Esophagus muscularis mucosa (tissue), 4 donors: ENCODE measurements at regions not wholly inside any gene's neighbourhood (a gene's known extent, or its start where the extent isn't known, plus 50 kb on each side); places are given as distances from the start of the nearest gene placed in this dataset.

Source experiments
- DNase-seq: peaks from one replicate; pipeline ENCODE4 v3.0.0-alpha.2; 2017; ENCODE audit errors: extremely low spot score
- H3K27ac ChIP-seq, 4 donors: fragments of 200-600 bp; sonication (generic); replicated peaks in 1 of 4; 1 replicate in 3 of 4; 2 replicates in 1 of 4; pipeline ENCODE4 v1.5.1; 2016 to 2019; ENCODE audit warnings: mild to moderate bottlenecking in 1 of 4
- H3K27me3 ChIP-seq, 4 donors: fragments of 200-600 bp; sonication (generic); one replicate each; pipeline versions ENCODE4 v1.5.1 to v1.6.0; 2016 to 2019
- H3K36me3 ChIP-seq, 4 donors: fragments of 200-600 bp; sonication (generic); one replicate each; pipeline ENCODE4 v1.5.1; 2016 to 2019
- H3K4me1 ChIP-seq, 4 donors: fragments of 200-600 bp; sonication (generic); one replicate each; pipeline ENCODE4 v1.5.1; 2016 to 2019
- H3K4me3 ChIP-seq, 4 donors: fragments of 200-600 bp; sonication (generic); 1 replicate in 2 of 4; 2 replicates in 2 of 4; pipeline ENCODE4 v1.5.1; 2016 to 2019; ENCODE audit warnings: mild to moderate bottlenecking in 4 of 4, moderate library complexity in 1 of 4
- H3K9me3 ChIP-seq, 4 donors: fragments of 200-600 bp; sonication (generic); 1 replicate in 3 of 4; 2 replicates in 1 of 4; pipeline ENCODE4 v1.5.1; 2016 to 2019
- EP300 ChIP-seq: sonication (generic); formaldehyde crosslinking; IDR thresholded peaks from one replicate; pipeline ENCODE4 v1.6.1; 2017; ENCODE audit warnings: antibody characterized with exemption
- POLR2A ChIP-seq: fragments of 450-650 bp; IDR thresholded peaks from one replicate; pipeline ENCODE4 v1.6.1; 2017; ENCODE audit warnings: antibody characterized with exemption, moderate library complexity, mild to moderate bottlenecking, low read depth
- POLR2AphosphoS5 ChIP-seq, 2 donors: sonication (generic); formaldehyde crosslinking; IDR thresholded peaks; one replicate each; pipeline ENCODE4 v1.6.1; 2017; ENCODE audit warnings: antibody characterized with exemption in 2 of 2
- WGBS: methylation state at CpG from one replicate; pipeline ENCODE4 v1.1.5; 2018; 5-methylcytosine and 5-hydroxymethylcytosine counted together
- intact Hi-C: fragments of 100-400 bp; cut with DNase I; formaldehyde crosslinking; loops from one replicate; pipeline ENCODE4 v1.15.1; 2023
- TF ChIP-seq, protein P1 (sequence below), 3 experiments: fragments of 200-600 bp in 2 of 3; fragments of 450-650 bp in 1 of 3; sonication (generic) in 2 of 3; IDR thresholded peaks; one replicate each; pipeline ENCODE4 v1.5.1; 2017 to 2019; ENCODE audit warnings: antibody characterized with exemption in 3 of 3, mild to moderate bottlenecking in 2 of 3, moderate library complexity in 1 of 3

GRCh38 chr2:106631281-106631680 is 144.1 kb downstream of the CD8B2 start:
- Histone ChIP-seq H3K27ac (no peak overlapping the region), H3K36me3 (no peaks in the 10 kb centered on the region), H3K27me3 (peaks cover 0 to 13% (median 4%) of the 10 kb centered on the region in 4 donors), H3K4me1 (no peaks in the 10 kb centered on the region), H3K9me3 (peaks cover 0 to 10% (median 3%) of the 10 kb centered on the region in 4 donors), H3K4me3 (no peak overlapping the region)
- DNase-seq = no peak
- intact Hi-C loops = no loop called here
- TF ChIP-seq POLR2AphosphoS5 (IDR thresholded peaks at IDR 0.05) = no peak
- TF ChIP-seq EP300 = no peak
- no peak for TF ChIP-seq POLR2A
- TF ChIP-seq, protein P1, sequence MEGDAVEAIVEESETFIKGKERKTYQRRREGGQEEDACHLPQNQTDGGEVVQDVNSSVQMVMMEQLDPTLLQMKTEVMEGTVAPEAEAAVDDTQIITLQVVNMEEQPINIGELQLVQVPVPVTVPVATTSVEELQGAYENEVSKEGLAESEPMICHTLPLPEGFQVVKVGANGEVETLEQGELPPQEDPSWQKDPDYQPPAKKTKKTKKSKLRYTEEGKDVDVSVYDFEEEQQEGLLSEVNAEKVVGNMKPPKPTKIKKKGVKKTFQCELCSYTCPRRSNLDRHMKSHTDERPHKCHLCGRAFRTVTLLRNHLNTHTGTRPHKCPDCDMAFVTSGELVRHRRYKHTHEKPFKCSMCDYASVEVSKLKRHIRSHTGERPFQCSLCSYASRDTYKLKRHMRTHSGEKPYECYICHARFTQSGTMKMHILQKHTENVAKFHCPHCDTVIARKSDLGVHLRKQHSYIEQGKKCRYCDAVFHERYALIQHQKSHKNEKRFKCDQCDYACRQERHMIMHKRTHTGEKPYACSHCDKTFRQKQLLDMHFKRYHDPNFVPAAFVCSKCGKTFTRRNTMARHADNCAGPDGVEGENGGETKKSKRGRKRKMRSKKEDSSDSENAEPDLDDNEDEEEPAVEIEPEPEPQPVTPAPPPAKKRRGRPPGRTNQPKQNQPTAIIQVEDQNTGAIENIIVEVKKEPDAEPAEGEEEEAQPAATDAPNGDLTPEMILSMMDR (IDR thresholded peaks at IDR 0.05) = no peak
- 80% methylated on average over 1 of the region's 1 CpG for WGBS

GRCh38 chr2:106638043-106638442 is 150.9 kb downstream of the CD8B2 start:
- TF ChIP-seq POLR2AphosphoS5 (IDR thresholded peaks at IDR 0.05) = no peak
- TF ChIP-seq, protein P1 (IDR thresholded peaks at IDR 0.05) = peak; percentile 37 to 52 (median 41)
- TF ChIP-seq POLR2A = no peak
- TF ChIP-seq EP300 = no peak
- no peaks in the 10 kb centered on the region for H3K36me3 ChIP-seq
- DNase-seq = no peak
- no peaks in the 10 kb centered on the region for H3K4me1 ChIP-seq
- intact Hi-C loops = loop anchor here (5.0 kb wide), 2 partner anchors 1034 to 1554 kb away; no protein-coding TSS in a partner anchor
- WGBS = 0% methylated on average over 1 of the region's 1 CpG
- no peak overlapping the region for H3K4me3 ChIP-seq
- no peaks in the 10 kb centered on the region for H3K27me3 ChIP-seq
- H3K27ac ChIP-seq = no peak overlapping the region
- H3K9me3 ChIP-seq = no peaks in the 10 kb centered on the region

DNA sequence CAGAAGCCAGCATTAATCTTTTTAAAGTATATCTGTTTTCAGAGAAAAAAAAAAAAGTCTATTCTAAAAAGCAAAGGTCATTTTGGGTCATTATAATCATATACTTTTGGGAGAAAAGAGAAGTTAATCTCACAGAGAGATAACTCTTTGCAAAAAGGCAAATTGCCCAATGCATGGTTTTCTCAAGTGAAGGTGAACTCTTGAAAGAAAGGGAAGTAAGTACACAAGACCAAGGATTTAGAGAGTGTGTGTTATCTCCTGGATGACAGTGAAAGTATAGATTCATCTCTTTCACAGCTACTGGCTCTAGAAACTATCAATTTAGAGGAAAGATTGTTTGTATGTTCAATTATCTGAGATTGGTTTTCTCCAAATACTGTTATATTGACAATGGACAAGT is 151.4 kb downstream of the CD8B2 start:
- TF ChIP-seq EP300 (no peak), POLR2AphosphoS5 (IDR thresholded peaks at IDR 0.05) (no peak)
- Histone ChIP-seq H3K9me3 (no peaks in the 10 kb centered on the region), H3K4me1 (no peaks in the 10 kb centered on the region), H3K27me3 (no peaks in the 10 kb centered on the region), H3K4me3 (no peak overlapping the region), H3K27ac (no peak overlapping the region), H3K36me3 (no peaks in the 10 kb centered on the region)
- intact Hi-C loops = loop anchor here (5.0 kb wide), 2 partner anchors 1034 to 1554 kb away; no protein-coding TSS in a partner anchor
- DNase-seq = no peak

GRCh38 chr2:106642679-106643078 is 155.5 kb downstream of the CD8B2 start:
- Histone ChIP-seq H3K4me1 (no peaks in the 10 kb centered on the region), H3K36me3 (no peaks in the 10 kb centered on the region), H3K27me3 (no peaks in the 10 kb centered on the region), H3K4me3 (no peak overlapping the region), H3K27ac (no peak overlapping the region), H3K9me3 (no peaks in the 10 kb centered on the region)
- DNase-seq = no peak
- TF ChIP-seq POLR2AphosphoS5 (IDR thresholded peaks at IDR 0.05) = no peak
- TF ChIP-seq EP300 = no peak
- TF ChIP-seq, protein P1 (IDR thresholded peaks at IDR 0.05) = no peak
- TF ChIP-seq POLR2A = no peak
- intact Hi-C loops = no loop called here

- no peak for DNase-seq
- no peaks in the 10 kb centered on the region for H3K9me3 ChIP-seq
- no peaks in the 10 kb centered on the region for H3K4me1 ChIP-seq
- intact Hi-C loops = no loop called here
- no peak overlapping the region for H3K4me3 ChIP-seq
- 97% methylated on average over 4 of the region's 4 CpGs for WGBS
- H3K27ac ChIP-seq = no peak overlapping the region
- no peak for TF ChIP-seq EP300
- TF ChIP-seq POLR2AphosphoS5 (IDR thresholded peaks at IDR 0.05) = no peak
- no peak for TF ChIP-seq POLR2A
- TF ChIP-seq, protein P1 (IDR thresholded peaks at IDR 0.05) = no peak
- H3K36me3 ChIP-seq = no peaks in the 10 kb centered on the region
- H3K27me3 ChIP-seq = no peaks in the 10 kb centered on the region
Measured at GRCh38 chr2:106644623-106645022, 157.5 kb downstream of the CD8B2 start.
